PC-9 (cell line): ENCODE measurements at regions not wholly inside any gene's neighbourhood (a gene's known extent, or its start where the extent isn't known, plus 50 kb on each side); places are given as distances from the start of the nearest gene placed in this dataset.

ENCODE experiments used
- BruUV-seq: library from RNA; stranded (reverse); fragments of 400-500 nt; replicated peaks from 2 replicates; lab custom pipeline; 2021; lab: Mats Ljungman, UMichigan
- CTCF ChIA-PET: fragments of 300-600 bp; sonication (Branson Sonifier 250); formaldehyde crosslinking; loops from one replicate; lab custom pipeline; 2022; ENCODE audit warnings: antibody characterized with exemption; lab: Charles Lee
- POLR2A ChIA-PET: fragments of 300-600 bp; sonication (Branson Sonifier 250); formaldehyde crosslinking; loops from one replicate; lab custom pipeline; 2022; ENCODE audit warnings: antibody characterized with exemption; ENCODE audit not compliant: unreplicated experiment; lab: Charles Lee
- DNase-seq, 2 experiments: peaks; one replicate each; pipeline versions ENCODE4 v3.0.0 to v3.0.0-alpha.2; 2015 to 2022; ENCODE audit warnings: mixed read lengths in 1 of 2
- H2AFZ ChIP-seq: fragments of 200-600 bp; sonication (generic); 2 replicates; pipeline ENCODE4 v1.8.1; 2017; ENCODE audit warnings: antibody characterized with exemption
- H3F3A ChIP-seq: fragments of 200-600 bp; sonication (generic); 2 replicates; pipeline ENCODE4 v1.8.1; 2017; ENCODE audit warnings: antibody characterized with exemption, mild to moderate bottlenecking, low read depth; ENCODE audit not compliant: insufficient read depth
- H3K27ac ChIP-seq: fragments of 200-600 bp; sonication (generic); 2 replicates; pipeline ENCODE4 v1.6.1; 2016; ENCODE audit warnings: mixed run types
- H3K27me3 ChIP-seq: fragments of 200-600 bp; sonication (generic); 2 replicates; pipeline ENCODE4 v1.6.1; 2016; ENCODE audit warnings: low read depth, mixed run types; ENCODE audit not compliant: insufficient read depth
- H3K36me3 ChIP-seq: fragments of 200-600 bp; sonication (generic); 2 replicates; pipeline ENCODE4 v1.6.1; 2016; ENCODE audit warnings: low read depth, mixed run types
- H3K4me1 ChIP-seq: fragments of 200-600 bp; sonication (generic); replicated peaks from 2 replicates; pipeline ENCODE4 v1.6.1; 2016; ENCODE audit warnings: mixed run types; ENCODE audit not compliant: insufficient read depth
- H3K4me2 ChIP-seq: fragments of 200-600 bp; sonication (generic); 2 replicates; pipeline ENCODE4 v1.6.1; 2017; ENCODE audit warnings: mixed run types
- H3K4me3 ChIP-seq: fragments of 200-600 bp; sonication (generic); 2 replicates; pipeline ENCODE4 v1.6.1; 2016; ENCODE audit warnings: mixed run types
- H3K79me2 ChIP-seq: fragments of 200-600 bp; sonication (generic); 2 replicates; pipeline ENCODE4 v1.6.1; 2017; ENCODE audit warnings: low read depth, mixed run types
- H3K9me2 ChIP-seq: fragments of 200-600 bp; sonication (generic); 2 replicates; pipeline ENCODE4 v1.8.1; 2017; ENCODE audit warnings: mild to moderate bottlenecking; ENCODE audit not compliant: insufficient read depth
- H3K9me3 ChIP-seq: fragments of 200-600 bp; sonication (generic); 2 replicates; pipeline ENCODE4 v1.8.1; 2016; ENCODE audit warnings: low read depth; ENCODE audit not compliant: insufficient read depth
- H4K20me1 ChIP-seq: fragments of 200-600 bp; sonication (generic); 2 replicates; pipeline ENCODE4 v1.8.1; 2017; ENCODE audit not compliant: insufficient read depth
- EZH2 ChIP-seq: fragments of 200-600 bp; sonication (generic); IDR thresholded peaks from 2 replicates; pipeline ENCODE4 v1.8.0; 2017; ENCODE audit warnings: antibody characterized with exemption, low read depth
- intact Hi-C: fragments of 100-400 bp; cut with micrococcal nuclease; formaldehyde crosslinking; loops from one replicate; pipeline ENCODE4 v1.10.0; 2022; ENCODE audit not compliant: unreplicated experiment
- TF ChIP-seq, protein P1 (sequence below): fragments of 200-600 bp; sonication (generic); conservative IDR thresholded peaks from 2 replicates; pipeline ENCODE4 v1.6.1; 2017; ENCODE audit warnings: mixed run types, antibody characterized with exemption, mild to moderate bottlenecking, moderate library complexity

DNA sequence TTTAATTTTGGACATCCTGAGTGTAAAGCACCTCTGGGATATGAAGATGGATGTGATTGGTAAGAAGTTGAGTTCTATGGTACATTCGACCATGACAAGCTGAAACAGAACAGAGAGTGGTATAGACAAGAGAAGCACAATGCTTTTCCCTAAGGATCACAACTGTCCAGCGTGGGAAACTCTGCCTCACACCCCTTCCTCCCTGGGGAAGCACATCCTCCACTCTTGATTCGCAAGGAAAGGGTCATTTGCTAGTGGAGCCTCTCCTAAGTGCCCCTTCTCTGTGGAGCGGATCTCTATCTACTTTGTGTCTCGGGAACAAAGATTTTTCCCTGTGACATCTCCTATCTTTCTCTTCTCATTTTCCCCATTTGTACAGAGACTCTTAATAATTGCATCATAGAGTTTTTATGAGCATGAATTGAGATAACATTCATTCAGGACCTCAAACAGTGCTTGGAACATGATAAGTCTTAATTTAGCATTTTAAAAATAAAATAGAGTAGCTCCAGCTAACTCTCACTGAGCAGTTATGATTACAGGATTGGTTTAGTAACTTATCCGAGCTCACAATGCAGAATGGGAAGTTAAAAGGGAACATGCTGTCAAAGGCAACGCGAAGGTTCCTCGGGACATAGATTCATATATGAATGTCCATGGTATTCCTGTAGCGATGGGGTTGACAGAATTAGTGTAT is 775.2 kb downstream of the C6orf118 start:
- Histone ChIP-seq H3K27me3 (no peaks in the 10 kb centered on the region), H3K9me3 (no peaks in the 10 kb centered on the region), H3K27ac (no peak overlapping the region), H4K20me1 (no peaks in the 10 kb centered on the region), H3F3A (no peaks in the 10 kb centered on the region), H3K4me1 (no peaks in the 10 kb centered on the region), H3K4me2 (no peak overlapping the region), H3K4me3 (no peak overlapping the region), H3K79me2 (no peaks in the 10 kb centered on the region), H3K9me2 (no peaks in the 10 kb centered on the region; the same call in 1 of the 2 replicates), H3K36me3 (no peaks in the 10 kb centered on the region), H2AFZ (no peak overlapping the region)
- TF ChIP-seq, protein P1, sequence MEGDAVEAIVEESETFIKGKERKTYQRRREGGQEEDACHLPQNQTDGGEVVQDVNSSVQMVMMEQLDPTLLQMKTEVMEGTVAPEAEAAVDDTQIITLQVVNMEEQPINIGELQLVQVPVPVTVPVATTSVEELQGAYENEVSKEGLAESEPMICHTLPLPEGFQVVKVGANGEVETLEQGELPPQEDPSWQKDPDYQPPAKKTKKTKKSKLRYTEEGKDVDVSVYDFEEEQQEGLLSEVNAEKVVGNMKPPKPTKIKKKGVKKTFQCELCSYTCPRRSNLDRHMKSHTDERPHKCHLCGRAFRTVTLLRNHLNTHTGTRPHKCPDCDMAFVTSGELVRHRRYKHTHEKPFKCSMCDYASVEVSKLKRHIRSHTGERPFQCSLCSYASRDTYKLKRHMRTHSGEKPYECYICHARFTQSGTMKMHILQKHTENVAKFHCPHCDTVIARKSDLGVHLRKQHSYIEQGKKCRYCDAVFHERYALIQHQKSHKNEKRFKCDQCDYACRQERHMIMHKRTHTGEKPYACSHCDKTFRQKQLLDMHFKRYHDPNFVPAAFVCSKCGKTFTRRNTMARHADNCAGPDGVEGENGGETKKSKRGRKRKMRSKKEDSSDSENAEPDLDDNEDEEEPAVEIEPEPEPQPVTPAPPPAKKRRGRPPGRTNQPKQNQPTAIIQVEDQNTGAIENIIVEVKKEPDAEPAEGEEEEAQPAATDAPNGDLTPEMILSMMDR = no peak
- no peak for TF ChIP-seq EZH2
- CTCF ChIA-PET = no interaction called here
- intact Hi-C loops = no loop called here
- POLR2A ChIA-PET = no interaction called here
- no peak for DNase-seq
- no TSS peak for BruUV-seq

- Histone ChIP-seq H4K20me1 (no peaks in the 10 kb centered on the region), H3K27ac (no peak overlapping the region), H3K27me3 (no peaks in the 10 kb centered on the region), H3K4me2 (no peak overlapping the region), H3K36me3 (no peaks in the 10 kb centered on the region), H3K4me1 (no peaks in the 10 kb centered on the region), H3K9me3 (no peaks in the 10 kb centered on the region), H3K9me2 (no peaks in the 10 kb centered on the region; the same call in 1 of the 2 replicates), H2AFZ (no peak overlapping the region), H3F3A (no peaks in the 10 kb centered on the region), H3K4me3 (no peak overlapping the region), H3K79me2 (no peaks in the 10 kb centered on the region)
- no TSS peak for BruUV-seq
- TF ChIP-seq EZH2 = no peak
- TF ChIP-seq, protein P1 = no peak
- ChIA-PET CTCF (no interaction called here), POLR2A (no interaction called here)
- intact Hi-C loops = no loop called here
- DNase-seq = no peak
Observed at GRCh38 chr6:164533045-164533362, 776.4 kb downstream of the C6orf118 start.

- Histone ChIP-seq H3K4me3 (no peak overlapping the region), H3F3A (no peaks in the 10 kb centered on the region), H3K9me3 (no peaks in the 10 kb centered on the region), H3K27me3 (no peaks in the 10 kb centered on the region), H3K9me2 (no peaks in the 10 kb centered on the region; the same call in 1 of the 2 replicates), H3K27ac (no peak overlapping the region), H3K4me2 (no peak overlapping the region), H3K4me1 (no peaks in the 10 kb centered on the region), H2AFZ (no peak overlapping the region), H4K20me1 (no peaks in the 10 kb centered on the region), H3K79me2 (no peaks in the 10 kb centered on the region), H3K36me3 (no peaks in the 10 kb centered on the region)
- ChIA-PET POLR2A (no interaction called here), CTCF (no interaction called here)
- BruUV-seq = no TSS peak
- DNase-seq = no peak
- TF ChIP-seq, protein P1 = no peak
- no peak for TF ChIP-seq EZH2
- intact Hi-C loops = no loop called here
Observed at GRCh38 chr6:164532198-164533044, 777.0 kb downstream of the C6orf118 start.
